CD4-positive, alpha-beta T cell treated with Interleukin-4 for 1 hour (primary cell): ENCODE measurements at regions not wholly inside any gene's neighbourhood (a gene's known extent, or its start where the extent isn't known, plus 50 kb on each side); places are given as distances from the start of the nearest gene placed in this dataset.

Experiments
- DNase-seq, 2 donors: peaks; one replicate each; pipeline ENCODE4 v3.0.0-alpha.2; 2020 to 2022

GRCh38 chrX:51798701-51799100, 55.5 kb downstream of the GSPT2 start:
- DNase-seq, result no peak

- DNase-seq, result peak; percentile 77 to 78
Observed at GRCh38 chrX:51802917-51803688, 59.9 kb downstream of the GSPT2 start.

GRCh38 chrX:51803833-51804232, 60.6 kb downstream of the GSPT2 start:
- DNase-seq, result no peak

GRCh38 chrX:51804741-51805140, 61.5 kb downstream of the GSPT2 start:
- DNase-seq, result no peak

DNA sequence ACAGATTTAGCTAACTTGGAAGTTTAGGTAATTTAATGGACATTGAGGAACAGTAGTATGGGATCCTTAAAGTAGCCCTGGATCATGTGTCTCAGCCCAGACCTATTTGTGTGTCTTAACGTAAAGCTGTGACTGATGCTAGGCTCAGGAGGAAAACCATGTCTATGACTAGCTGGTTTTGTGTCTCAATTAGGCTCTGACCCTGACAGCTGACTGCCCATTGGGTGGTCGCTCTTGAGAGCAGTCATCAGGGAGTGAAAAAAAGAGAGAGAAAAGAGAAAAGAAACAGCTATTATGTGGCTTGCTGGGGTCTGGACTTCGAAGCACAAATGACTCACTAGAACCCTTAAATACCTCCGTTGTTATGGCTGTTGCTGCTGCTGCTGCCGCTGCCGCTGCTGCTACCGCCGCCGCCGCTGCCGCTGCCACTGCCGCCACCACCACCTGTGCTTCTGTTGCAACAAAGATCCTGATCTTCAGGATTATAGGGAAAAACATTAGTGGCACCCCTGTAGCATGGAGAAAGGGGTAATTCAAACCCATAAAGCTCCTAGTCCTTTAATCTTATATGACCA, 70.7 kb downstream of the GSPT2 start:
- no peak for DNase-seq

DNA sequence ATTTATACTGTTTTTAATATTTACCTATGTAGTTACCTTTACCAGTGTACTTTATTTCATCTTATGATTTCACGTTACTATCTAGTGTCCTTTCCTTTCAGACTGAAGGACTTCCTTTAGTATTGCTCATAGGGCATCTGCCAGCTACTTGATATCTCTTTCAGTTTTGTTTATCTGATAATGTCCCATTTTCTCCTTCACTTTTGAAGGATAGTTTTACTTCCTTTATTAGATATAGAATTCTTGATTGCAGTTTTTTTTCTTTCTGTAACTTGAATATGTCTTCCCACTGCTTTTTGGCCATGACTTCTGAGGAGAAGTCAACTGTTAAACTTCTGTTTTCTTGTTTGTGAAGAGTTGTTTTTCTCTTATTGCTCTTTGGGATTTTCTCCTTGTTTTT, 69.4 kb upstream of the MAGED1 start:
- no peak for DNase-seq

GRCh38 chrX:51825436-51825835, 68.0 kb upstream of the MAGED1 start:
- DNase-seq, result no peak

DNA sequence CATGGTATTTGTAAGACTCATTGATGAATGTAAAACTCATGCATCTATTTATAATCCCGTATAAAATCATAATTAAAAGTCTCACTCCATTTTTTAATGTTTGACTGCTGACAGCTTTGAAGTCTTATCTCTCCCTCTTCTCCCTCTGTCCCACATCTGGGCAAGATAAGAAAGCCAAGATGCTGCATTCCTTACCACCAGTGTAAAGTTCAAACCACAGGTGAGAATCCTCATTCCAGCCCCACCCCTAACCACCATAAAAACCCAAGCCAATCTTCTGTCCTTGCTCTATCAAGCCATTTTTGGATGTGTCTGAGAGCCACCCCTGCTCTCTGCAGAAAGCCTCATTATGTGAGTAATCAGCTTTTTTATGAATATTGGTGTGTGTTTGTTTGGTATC, 59.3 kb upstream of the MAGED1 start:
- DNase-seq, result no peak

DNA sequence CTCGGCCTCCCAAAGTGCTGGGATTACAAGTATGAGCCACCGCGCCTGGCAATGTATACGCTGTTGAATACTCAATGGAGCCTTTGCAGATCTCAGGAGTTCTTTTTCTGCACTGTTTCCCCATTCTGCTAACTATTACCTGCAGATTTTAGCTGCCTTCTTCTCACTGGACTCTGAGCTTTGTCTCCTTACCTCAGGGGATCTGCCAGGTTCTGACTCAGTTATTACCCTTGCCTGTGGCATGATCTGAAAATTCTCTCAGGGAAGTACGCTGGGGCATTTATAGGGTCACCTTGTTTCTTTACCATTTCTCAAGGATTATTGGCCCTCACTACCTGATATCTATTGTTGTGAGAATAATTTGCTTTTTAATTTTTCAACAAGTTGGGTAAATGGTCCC, 56.6 kb upstream of the MAGED1 start:
- DNase-seq, result no peak

- DNase-seq, result no peak
Observed at GRCh38 chrX:51837451-51837850, 56.0 kb upstream of the MAGED1 start.

GRCh38 chrX:51837921-51838320, 55.5 kb upstream of the MAGED1 start:
- DNase-seq, result no peak
